Tibial artery (tissue), 4 donors: ENCODE measurements at regions not wholly inside any gene's neighbourhood (a gene's known extent, or its start where the extent isn't known, plus 50 kb on each side); places are given as distances from the start of the nearest gene placed in this dataset.

Experiments used
- DNase-seq, 2 donors: peaks; one replicate each; pipeline ENCODE4 v3.0.0-alpha.2; 2019
- H3K27ac ChIP-seq, 2 donors: fragments of 200-600 bp; sonication (generic) in 1 of 2; 1 replicate in 1 of 2; 2 replicates in 1 of 2; pipeline ENCODE4 v1.5.1; 2018 to 2019; ENCODE audit warnings: mild to moderate bottlenecking in 1 of 2
- H3K27me3 ChIP-seq, 2 donors: fragments of 200-600 bp; sonication (generic) in 1 of 2; one replicate each; pipeline versions ENCODE4 v1.5.1 to v1.6.0; 2016 to 2019
- H3K36me3 ChIP-seq, 3 donors: fragments of 200-600 bp; sonication (generic) in 2 of 3; one replicate each; pipeline ENCODE4 v1.5.1; 2016 to 2019; ENCODE audit warnings: mild to moderate bottlenecking in 2 of 3
- H3K4me1 ChIP-seq, 4 donors: fragments of 200-600 bp; sonication (generic) in 2 of 4; 1 replicate in 3 of 4; 2 replicates in 1 of 4; pipeline ENCODE4 v1.5.1; 2016 to 2019
- H3K4me3 ChIP-seq, 2 donors: fragments of 200-600 bp; sonication (generic) in 1 of 2; 1 replicate in 1 of 2; 2 replicates in 1 of 2; pipeline ENCODE4 v1.5.1; 2018 to 2019; ENCODE audit warnings: mild to moderate bottlenecking in 2 of 2
- H3K9me3 ChIP-seq, 3 donors: fragments of 200-600 bp; sonication (generic) in 1 of 3; one replicate each; pipeline ENCODE4 v1.5.1; 2016 to 2019
- intact Hi-C: fragments of 100-400 bp; cut with DNase I; formaldehyde crosslinking; loops from one replicate; pipeline ENCODE4 v1.15.0; 2023; ENCODE audit warnings: low total_unique reads
- TF ChIP-seq, protein P1 (sequence below), 2 experiments: fragments of 200-600 bp in 1 of 2; fragments of 450-650 bp in 1 of 2; IDR thresholded peaks; one replicate each; pipeline ENCODE4 v1.5.1; 2017 to 2019; ENCODE audit warnings: antibody characterized with exemption in 2 of 2, mild to moderate bottlenecking in 1 of 2, moderate library complexity in 1 of 2

GRCh38 chr1:166479052-166479631 lies 312.3 kb upstream of the FAM78B start:
- H3K4me3 ChIP-seq: no peak overlapping the region
- intact Hi-C loops: loop anchor here (10.0 kb wide), 1 partner anchor 544 kb away; no protein-coding TSS in a partner anchor
- DNase-seq: peak in 1 of 2 donors; percentile 54

DNA sequence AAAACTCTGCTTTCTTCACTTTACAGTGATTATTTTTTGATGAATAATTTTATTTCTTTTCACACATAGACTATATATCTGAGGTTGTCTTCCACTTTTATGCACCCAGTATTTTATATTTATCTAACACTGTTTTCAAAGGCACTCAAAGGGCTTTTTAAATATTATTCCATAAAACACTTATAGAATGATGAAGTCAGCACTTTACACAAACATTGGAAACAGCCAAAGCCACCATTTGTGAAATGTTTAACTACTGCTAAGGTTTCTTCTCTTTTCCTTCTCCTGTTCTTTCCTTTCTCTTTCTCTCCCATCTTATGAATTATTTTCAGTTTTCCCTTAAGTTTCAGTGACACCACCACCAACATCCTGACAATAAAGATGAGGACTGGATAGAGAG lies 317.7 kb upstream of the FAM78B start:
- H3K27me3 ChIP-seq: no peaks in the 10 kb centered on the region
- H3K4me1 ChIP-seq: no peaks in the 10 kb centered on the region
- no peak for DNase-seq
- H3K27ac ChIP-seq: no peak overlapping the region
- TF ChIP-seq, protein P1, sequence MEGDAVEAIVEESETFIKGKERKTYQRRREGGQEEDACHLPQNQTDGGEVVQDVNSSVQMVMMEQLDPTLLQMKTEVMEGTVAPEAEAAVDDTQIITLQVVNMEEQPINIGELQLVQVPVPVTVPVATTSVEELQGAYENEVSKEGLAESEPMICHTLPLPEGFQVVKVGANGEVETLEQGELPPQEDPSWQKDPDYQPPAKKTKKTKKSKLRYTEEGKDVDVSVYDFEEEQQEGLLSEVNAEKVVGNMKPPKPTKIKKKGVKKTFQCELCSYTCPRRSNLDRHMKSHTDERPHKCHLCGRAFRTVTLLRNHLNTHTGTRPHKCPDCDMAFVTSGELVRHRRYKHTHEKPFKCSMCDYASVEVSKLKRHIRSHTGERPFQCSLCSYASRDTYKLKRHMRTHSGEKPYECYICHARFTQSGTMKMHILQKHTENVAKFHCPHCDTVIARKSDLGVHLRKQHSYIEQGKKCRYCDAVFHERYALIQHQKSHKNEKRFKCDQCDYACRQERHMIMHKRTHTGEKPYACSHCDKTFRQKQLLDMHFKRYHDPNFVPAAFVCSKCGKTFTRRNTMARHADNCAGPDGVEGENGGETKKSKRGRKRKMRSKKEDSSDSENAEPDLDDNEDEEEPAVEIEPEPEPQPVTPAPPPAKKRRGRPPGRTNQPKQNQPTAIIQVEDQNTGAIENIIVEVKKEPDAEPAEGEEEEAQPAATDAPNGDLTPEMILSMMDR (IDR thresholded peaks at IDR 0.05): no peak
- H3K4me3 ChIP-seq: no peak overlapping the region
- no peaks in the 10 kb centered on the region for H3K36me3 ChIP-seq
- intact Hi-C loops: no loop called here
- no peaks in the 10 kb centered on the region for H3K9me3 ChIP-seq

More at GRCh38 chr1:166479052-166479631, 312.3 kb upstream of the FAM78B start:
- H3K27ac ChIP-seq: no peak overlapping the region
- H3K36me3 ChIP-seq: no peaks in the 10 kb centered on the region
- TF ChIP-seq, protein P1 (IDR thresholded peaks at IDR 0.05): peak; percentile 60 to 75
- no peaks in the 10 kb centered on the region for H3K4me1 ChIP-seq
- peaks cover 0 to 1% of the 10 kb centered on the region in 2 donors for H3K27me3 ChIP-seq
- no peaks in the 10 kb centered on the region for H3K9me3 ChIP-seq

- no peaks in the 10 kb centered on the region for H3K27me3 ChIP-seq
- DNase-seq: no peak
- TF ChIP-seq, protein P1 (IDR thresholded peaks at IDR 0.05): no peak
- intact Hi-C loops: no loop called here
- no peaks in the 10 kb centered on the region for H3K4me1 ChIP-seq
- no peaks in the 10 kb centered on the region for H3K9me3 ChIP-seq
- no peak overlapping the region for H3K4me3 ChIP-seq
- no peaks in the 10 kb centered on the region for H3K36me3 ChIP-seq
- H3K27ac ChIP-seq: no peak overlapping the region
Observed at GRCh38 chr1:166484871-166485270, 318.1 kb upstream of the FAM78B start.

DNA sequence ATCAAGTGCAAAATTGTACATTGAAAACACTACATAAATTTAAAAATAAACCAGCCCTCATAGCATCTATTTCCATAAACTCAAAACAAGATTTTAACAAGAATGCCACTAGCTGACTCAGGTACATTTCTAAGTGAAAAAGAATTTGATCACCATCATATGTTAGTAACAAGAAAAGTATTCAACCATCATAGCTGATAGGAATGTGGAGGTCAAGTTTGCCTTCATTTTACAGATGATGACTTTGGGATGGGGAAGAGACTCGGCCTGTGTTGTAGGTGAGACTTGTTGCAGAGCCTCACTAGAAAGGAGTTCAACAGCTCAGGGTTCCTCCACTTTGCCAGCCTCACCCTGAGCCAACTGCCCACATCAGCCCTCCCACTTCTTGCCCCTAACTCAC lies 318.8 kb upstream of the FAM78B start:
- H3K36me3 ChIP-seq: no peaks in the 10 kb centered on the region
- TF ChIP-seq, protein P1 (IDR thresholded peaks at IDR 0.05): no peak
- no peaks in the 10 kb centered on the region for H3K4me1 ChIP-seq
- H3K27me3 ChIP-seq: no peaks in the 10 kb centered on the region
- intact Hi-C loops: no loop called here
- no peak overlapping the region for H3K27ac ChIP-seq
- no peaks in the 10 kb centered on the region for H3K9me3 ChIP-seq
- no peak overlapping the region for H3K4me3 ChIP-seq
- DNase-seq: no peak

DNA sequence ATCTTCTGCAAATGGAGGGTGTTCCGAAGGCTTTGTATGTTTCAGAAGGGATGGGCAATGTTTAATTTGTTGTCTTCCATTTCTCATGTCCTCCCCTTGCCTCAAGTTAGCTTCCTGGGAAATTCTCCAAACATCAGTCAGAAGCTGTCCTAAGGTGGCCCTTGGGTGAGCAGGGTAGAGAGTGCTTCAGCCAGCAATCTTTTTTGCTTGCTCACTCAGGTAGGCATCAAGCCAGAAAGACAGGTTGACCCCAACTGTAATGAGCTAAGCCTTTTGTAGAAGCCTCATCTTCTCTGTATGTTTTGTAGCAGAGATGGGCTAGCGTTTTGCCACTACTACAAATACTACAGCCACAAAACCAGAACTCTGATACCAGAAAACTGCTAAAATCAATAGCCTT lies 321.5 kb upstream of the FAM78B start:
- Histone ChIP-seq H3K36me3 (no peaks in the 10 kb centered on the region), H3K4me3 (no peak overlapping the region), H3K27ac (no peak overlapping the region), H3K27me3 (no peaks in the 10 kb centered on the region), H3K4me1 (no peaks in the 10 kb centered on the region), H3K9me3 (no peaks in the 10 kb centered on the region)
- intact Hi-C loops: no loop called here
- TF ChIP-seq, protein P1 (IDR thresholded peaks at IDR 0.05): no peak
- DNase-seq: no peak

DNA sequence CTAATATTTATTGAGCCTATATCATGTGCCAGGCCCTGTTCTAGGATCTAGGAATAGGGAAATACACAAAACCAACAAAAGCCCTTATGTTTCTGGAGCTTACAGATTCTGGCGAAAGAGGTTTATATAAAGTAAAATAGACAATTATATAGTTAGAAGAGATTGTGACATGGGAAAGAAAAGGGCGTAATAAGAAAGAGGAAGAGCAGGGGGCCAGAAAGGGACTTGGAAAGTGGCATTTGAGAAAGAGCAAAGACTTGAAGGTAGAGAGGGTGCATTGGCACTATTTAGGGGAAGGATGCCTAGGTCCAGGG lies 322.5 kb upstream of the FAM78B start:
- intact Hi-C loops: no loop called here
- no peaks in the 10 kb centered on the region for H3K4me1 ChIP-seq
- H3K4me3 ChIP-seq: peak overlapping the region in 1 of 2 donors; percentile 45
- no peak overlapping the region for H3K27ac ChIP-seq
- TF ChIP-seq, protein P1 (IDR thresholded peaks at IDR 0.05): no peak
- no peaks in the 10 kb centered on the region for H3K9me3 ChIP-seq
- H3K27me3 ChIP-seq: no peaks in the 10 kb centered on the region
- no peaks in the 10 kb centered on the region for H3K36me3 ChIP-seq
- DNase-seq: no peak
